HepG2 (cell line): ENCODE measurements at regions not wholly inside any gene's neighbourhood (a gene's known extent, or its start where the extent isn't known, plus 50 kb on each side); places are given as distances from the start of the nearest gene placed in this dataset.

Source experiments
- HNF1A ChIP-seq, 2 experiments: sonication (generic) in 1 of 2; formaldehyde crosslinking in 1 of 2; IDR thresholded peaks; 2 replicates each; pipeline versions ENCODE4 v1.4.0 to v1.6.1; 2016 to 2020; ENCODE audit warnings: borderline replicate concordance in 1 of 2, low read depth in 1 of 2, mild to moderate bottlenecking in 1 of 2, missing genetic modification reagents in 1 of 2
- IRX3 ChIP-seq: sonication (generic); formaldehyde crosslinking; IDR thresholded peaks from 2 replicates; pipeline ENCODE4 v1.8.1; 2023; ENCODE audit warnings: mild to moderate bottlenecking, low read depth, missing genetic modification reagents, borderline replicate concordance
- RFXAP ChIP-seq: sonication (generic); formaldehyde crosslinking; IDR thresholded peaks from 2 replicates; pipeline ENCODE4 v1.4.0; 2020; ENCODE audit warnings: missing genetic modification reagents, borderline replicate concordance
- SP2 ChIP-seq: sonication (generic); formaldehyde crosslinking; IDR thresholded peaks from 2 replicates; pipeline ENCODE4 v1.5.1; 2020; ENCODE audit warnings: mild to moderate bottlenecking, missing genetic modification reagents
- TRIM22 ChIP-seq: fragments of 450-650 bp; IDR thresholded peaks from 2 replicates; pipeline ENCODE4 v1.6.1; 2017
- ZKSCAN5 ChIP-seq: sonication (generic); formaldehyde crosslinking; IDR thresholded peaks from 2 replicates; pipeline ENCODE4 v1.5.1; 2020; ENCODE audit warnings: mild to moderate bottlenecking, missing genetic modification reagents
- ZNF317 ChIP-seq: sonication (generic); formaldehyde crosslinking; IDR thresholded peaks from 2 replicates; pipeline ENCODE4 v1.5.0; 2020; ENCODE audit warnings: mild to moderate bottlenecking, missing genetic modification reagents
- ZNF430 ChIP-seq: sonication (generic); formaldehyde crosslinking; IDR thresholded peaks from 2 replicates; pipeline ENCODE4 v1.9.0; 2021; ENCODE audit warnings: mild to moderate bottlenecking, missing genetic modification reagents
- ZNF576 ChIP-seq: sonication (generic); formaldehyde crosslinking; IDR thresholded peaks from 2 replicates; pipeline ENCODE4 v1.4.0; 2020; ENCODE audit warnings: mild to moderate bottlenecking, missing genetic modification reagents
- ZSCAN22 ChIP-seq: sonication (generic); formaldehyde crosslinking; IDR thresholded peaks from 2 replicates; pipeline ENCODE4 v1.4.0; 2020; ENCODE audit warnings: mild to moderate bottlenecking, missing genetic modification reagents

GRCh38 chr13:95391362-95391761 is 90.1 kb upstream of the ABCC4 start (continued):
- no peak for TF ChIP-seq SP2
- no peak for TF ChIP-seq TRIM22
- no peak for TF ChIP-seq ZNF430 (CRISPR knock-in tag)
- TF ChIP-seq ZNF317 (CRISPR knock-in tag), result no peak
- no peak for TF ChIP-seq RFXAP (CRISPR knock-in tag)
- no peak for TF ChIP-seq IRX3 (CRISPR knock-in tag)
- no peak for TF ChIP-seq ZSCAN22 (CRISPR knock-in tag)
- no peak for TF ChIP-seq ZNF576 (CRISPR knock-in tag)
- TF ChIP-seq HNF1A (IDR thresholded peaks at IDR 0.05; ENCODE audit: low read depth), result no peak
- TF ChIP-seq HNF1A (CRISPR knock-in tag; IDR thresholded peaks at IDR 0.05; ENCODE audit: borderline replicate concordance), result no peak
- no peak for TF ChIP-seq ZKSCAN5
